ENCODE measurements at regions not wholly inside any gene's neighbourhood (a gene's known extent, or its start where the extent isn't known, plus 50 kb on each side); places are given as distances from the start of the nearest gene placed in this dataset.

- TF ChIP-seq CTCF (IDR thresholded peaks at IDR 0.05; ENCODE audit: low read depth, low read length): no peak
- H3K36me3 ChIP-seq: no peaks in the 10 kb centered on the region
- H3K27me3 ChIP-seq (ENCODE audit: insufficient read depth, low read depth, severe bottlenecking): peaks cover 5% of the 10 kb centered on the region
- no peak overlapping the region for H3K4me3 ChIP-seq (ENCODE audit: low read depth, low read length)
- H3K9me3 ChIP-seq (ENCODE audit: severe bottlenecking): no peaks in the 10 kb centered on the region
- DNase-seq: no peak
- no peak overlapping the region for H3K27ac ChIP-seq
Measured at GRCh38 chr2:235348329-235348728, 145.5 kb upstream of the AGAP1 start.

- no peak for TF ChIP-seq CTCF (IDR thresholded peaks at IDR 0.05; ENCODE audit: low read depth, low read length)
- Histone ChIP-seq H3K27me3 (ENCODE audit: insufficient read depth, low read depth, severe bottlenecking) (peaks cover 5% of the 10 kb centered on the region), H3K9me3 (ENCODE audit: severe bottlenecking) (no peaks in the 10 kb centered on the region), H3K36me3 (no peaks in the 10 kb centered on the region), H3K4me3 (ENCODE audit: low read depth, low read length) (no peak overlapping the region), H3K27ac (no peak overlapping the region)
- no peak for DNase-seq
Measured at GRCh38 chr2:235350234-235350633, 143.6 kb upstream of the AGAP1 start.

- Histone ChIP-seq H3K27me3 (ENCODE audit: insufficient read depth, low read depth, severe bottlenecking) (peaks cover 5% of the 10 kb centered on the region), H3K27ac (no peak overlapping the region), H3K36me3 (no peaks in the 10 kb centered on the region), H3K4me3 (ENCODE audit: low read depth, low read length) (no peak overlapping the region), H3K9me3 (ENCODE audit: severe bottlenecking) (no peaks in the 10 kb centered on the region)
- DNase-seq: no peak
- TF ChIP-seq CTCF (IDR thresholded peaks at IDR 0.05; ENCODE audit: low read depth, low read length): no peak
Measured at GRCh38 chr2:235352541-235352940, 141.3 kb upstream of the AGAP1 start.

- DNase-seq: no peak
- TF ChIP-seq CTCF (IDR thresholded peaks at IDR 0.05; ENCODE audit: low read depth, low read length): no peak
- no peaks in the 10 kb centered on the region for H3K9me3 ChIP-seq (ENCODE audit: severe bottlenecking)
- H3K27me3 ChIP-seq (ENCODE audit: insufficient read depth, low read depth, severe bottlenecking): no peaks in the 10 kb centered on the region
- no peak overlapping the region for H3K27ac ChIP-seq
- no peak overlapping the region for H3K4me3 ChIP-seq (ENCODE audit: low read depth, low read length)
- no peaks in the 10 kb centered on the region for H3K36me3 ChIP-seq
Measured at GRCh38 chr2:235357881-235358280, 136.0 kb upstream of the AGAP1 start.

GRCh38 chr2:235358981-235359471, 134.8 kb upstream of the AGAP1 start:
- Histone ChIP-seq H3K4me3 (ENCODE audit: low read depth, low read length) (no peak overlapping the region), H3K27me3 (ENCODE audit: insufficient read depth, low read depth, severe bottlenecking) (no peaks in the 10 kb centered on the region), H3K27ac (no peak overlapping the region), H3K36me3 (no peaks in the 10 kb centered on the region), H3K9me3 (ENCODE audit: severe bottlenecking) (no peaks in the 10 kb centered on the region)
- TF ChIP-seq CTCF (IDR thresholded peaks at IDR 0.05; ENCODE audit: low read depth, low read length): no peak
- no peak for DNase-seq

GRCh38 chr2:235360446-235360845, 133.4 kb upstream of the AGAP1 start:
- no peak overlapping the region for H3K4me3 ChIP-seq (ENCODE audit: low read depth, low read length)
- no peaks in the 10 kb centered on the region for H3K36me3 ChIP-seq
- no peaks in the 10 kb centered on the region for H3K9me3 ChIP-seq (ENCODE audit: severe bottlenecking)
- DNase-seq: no peak
- TF ChIP-seq CTCF (IDR thresholded peaks at IDR 0.05; ENCODE audit: low read depth, low read length): no peak
- H3K27ac ChIP-seq: no peak overlapping the region
- H3K27me3 ChIP-seq (ENCODE audit: insufficient read depth, low read depth, severe bottlenecking): no peaks in the 10 kb centered on the region

Data from WERI-Rb-1 (cell line).